UCSD-AML1 (cell line): ENCODE measurements at regions not wholly inside any gene's neighbourhood (a gene's known extent, or its start where the extent isn't known, plus 50 kb on each side); places are given as distances from the start of the nearest gene placed in this dataset.
"Not testable (repeated sequence)": the region's sequence is repeated elsewhere in the genome, so short reads cannot be mapped to it uniquely, and the experiment has no call there.

Experiments used
- DNase-seq: peaks from one replicate; lab custom pipeline; 2025; ENCODE audit not compliant: unreplicated experiment; lab: John Stamatoyannopoulos, UW

DNA sequence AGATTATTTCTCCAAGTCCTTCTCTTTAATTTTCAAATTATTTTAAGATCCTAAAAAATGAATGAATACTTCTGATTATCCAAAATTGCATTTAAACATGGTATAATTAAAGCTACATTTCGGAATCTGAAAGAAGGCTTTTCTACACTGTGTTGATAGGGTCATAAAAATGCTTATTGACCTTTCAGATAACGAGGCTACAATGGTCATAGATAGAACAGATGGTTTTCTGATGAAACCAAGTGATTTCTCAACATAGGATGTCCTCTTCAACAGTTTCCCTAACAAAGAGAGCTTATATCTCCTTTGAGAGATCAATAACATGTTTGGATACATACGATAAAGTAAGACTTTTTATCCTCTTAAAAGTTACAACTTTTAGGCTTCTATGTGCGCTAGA, 201.1 kb downstream of the PTH2R start:
- DNase-seq = no peak

GRCh38 chr2:208608122-208608835, 201.7 kb downstream of the PTH2R start:
- no peak for DNase-seq

- DNase-seq = no peak
These were observed 202.7 kb downstream of the PTH2R start for GRCh38 chr2:208609166-208609804.

- DNase-seq = not testable (repeated sequence)
These were observed 209.1 kb downstream of the PTH2R start for GRCh38 chr2:208615675-208616074.

DNA sequence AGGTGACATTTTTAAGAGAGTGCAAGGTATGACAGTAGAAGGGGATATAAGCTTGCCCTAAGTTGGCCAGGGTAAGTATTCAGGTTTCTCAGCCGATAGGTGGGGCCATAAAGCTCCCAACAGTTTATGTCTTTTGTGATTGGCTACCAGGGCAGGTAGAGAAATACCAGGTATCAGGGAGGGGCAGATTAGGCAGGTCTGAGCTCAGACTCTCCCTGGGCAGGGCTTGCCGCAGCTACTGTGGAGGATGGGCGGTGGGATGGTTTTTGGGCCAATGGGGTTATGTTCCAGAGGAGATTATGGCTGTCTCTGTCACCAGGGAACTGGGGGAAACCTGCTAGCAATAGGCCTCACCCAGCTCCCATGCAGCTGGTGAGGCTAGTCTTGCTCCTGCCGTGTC, 211.6 kb downstream of the PTH2R start:
- DNase-seq = no peak

DNA sequence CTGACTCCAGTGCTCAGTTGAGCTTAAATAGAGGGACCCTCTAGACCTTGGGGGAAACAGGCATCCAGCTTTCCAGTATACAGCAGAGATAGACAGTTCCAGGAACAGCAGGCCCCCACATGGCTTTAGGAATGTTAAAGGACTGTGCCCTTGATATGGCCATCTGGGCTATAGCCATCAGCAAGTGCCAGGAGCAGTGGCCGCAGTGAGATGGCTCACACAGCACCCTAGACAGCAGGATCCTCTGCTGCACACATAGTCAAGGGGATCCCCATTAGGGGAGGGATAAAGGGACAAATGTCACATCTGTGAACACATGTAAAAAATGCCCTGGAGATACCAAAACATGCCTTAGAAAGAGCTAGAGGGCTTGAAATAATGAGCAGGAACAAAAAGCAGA, 213.4 kb downstream of the PTH2R start:
- DNase-seq = no peak

DNA sequence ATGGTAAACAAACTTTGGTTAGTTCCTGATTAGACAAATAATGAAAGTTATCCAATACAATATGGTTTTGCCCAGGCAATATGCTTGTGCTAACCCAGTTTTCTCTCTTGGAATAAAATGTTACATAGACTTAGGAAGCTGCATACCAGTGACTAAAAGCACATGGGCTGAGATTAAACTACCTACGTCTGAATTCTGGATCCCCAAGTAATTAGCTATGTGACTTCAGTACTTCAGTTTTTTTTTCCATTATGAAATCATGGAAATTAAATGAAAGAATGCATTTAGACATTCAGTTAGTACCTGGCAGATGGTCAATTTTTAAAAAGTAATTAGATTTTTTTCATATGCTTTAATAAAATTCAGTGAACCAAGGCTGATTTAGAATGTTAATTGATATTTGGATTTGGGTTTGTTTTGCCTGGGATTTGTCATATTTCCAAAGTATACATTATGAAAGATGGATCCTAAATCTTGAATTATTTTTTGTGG, 213.9 kb downstream of the PTH2R start:
- DNase-seq = no peak

DNA sequence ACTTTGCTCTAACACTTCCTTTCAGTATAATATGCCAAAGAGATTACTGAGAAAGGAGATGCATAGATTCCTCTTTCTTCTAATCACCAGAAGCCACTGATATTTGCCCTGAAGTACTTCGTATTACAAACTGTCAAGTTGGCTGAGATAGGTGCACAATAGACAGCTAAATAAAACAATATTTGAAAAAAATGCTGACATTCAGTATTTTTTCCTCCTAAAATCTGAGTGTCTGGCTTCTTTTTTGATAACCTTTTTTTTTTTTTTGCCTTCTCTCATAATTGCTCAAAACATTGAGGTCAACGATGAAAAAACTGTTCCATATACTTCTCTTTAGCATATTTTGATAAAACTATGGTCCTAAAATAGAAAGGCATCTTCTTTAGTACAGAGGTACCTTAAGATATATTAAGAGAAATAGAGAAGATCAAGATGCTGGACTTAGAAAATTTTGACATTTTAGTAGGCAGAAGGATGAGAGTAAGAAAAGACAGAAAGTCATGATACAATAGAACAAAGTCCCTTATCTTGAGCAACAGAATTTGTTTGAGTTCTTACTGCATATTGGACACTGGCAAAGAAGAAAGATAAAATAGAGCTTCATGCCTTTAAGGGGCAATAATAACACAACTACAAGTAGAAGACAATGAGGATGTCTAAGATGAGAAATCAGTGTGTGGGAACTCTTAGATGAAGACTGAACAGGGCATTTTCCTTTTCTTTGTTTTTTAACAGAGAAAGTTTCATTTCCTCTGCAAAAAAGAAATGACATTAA, 220.7 kb downstream of the PTH2R start:
- no peak for DNase-seq

- no peak for DNase-seq
These were observed 221.3 kb downstream of the PTH2R start for GRCh38 chr2:208627916-208628315.

- DNase-seq = no peak
These were observed 231.5 kb downstream of the PTH2R start for GRCh38 chr2:208638059-208638458.

DNA sequence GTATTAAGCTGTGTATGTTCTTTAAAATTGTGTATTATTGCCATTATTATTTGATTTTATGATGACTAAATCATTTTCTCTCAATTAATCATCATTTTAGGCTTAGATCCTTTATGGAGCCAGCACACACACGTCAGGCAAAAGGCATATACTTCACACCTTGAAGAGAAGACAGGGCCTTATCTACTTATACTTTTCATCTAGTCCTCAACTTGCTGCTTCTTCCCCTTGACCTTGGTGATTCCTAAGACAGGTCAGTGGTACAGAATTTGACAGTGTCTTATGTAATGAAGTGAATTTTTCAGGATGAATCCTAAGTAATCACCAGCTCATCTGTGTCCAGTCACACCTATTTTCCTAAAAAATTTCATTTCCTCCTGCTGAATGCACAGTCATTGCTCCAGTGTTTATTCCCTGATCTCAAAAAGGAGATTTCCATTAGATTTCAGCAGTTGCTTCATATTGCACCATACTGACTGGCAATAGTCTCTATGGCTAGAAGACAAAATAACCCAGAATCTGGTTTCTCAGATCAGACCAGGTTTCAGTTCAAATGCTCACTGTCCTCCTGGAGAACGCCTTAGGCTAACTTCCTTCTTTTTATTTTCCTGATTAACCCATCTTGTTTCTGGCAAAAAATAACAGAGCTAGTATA, 235.7 kb downstream of the PTH2R start:
- DNase-seq = no peak

DNA sequence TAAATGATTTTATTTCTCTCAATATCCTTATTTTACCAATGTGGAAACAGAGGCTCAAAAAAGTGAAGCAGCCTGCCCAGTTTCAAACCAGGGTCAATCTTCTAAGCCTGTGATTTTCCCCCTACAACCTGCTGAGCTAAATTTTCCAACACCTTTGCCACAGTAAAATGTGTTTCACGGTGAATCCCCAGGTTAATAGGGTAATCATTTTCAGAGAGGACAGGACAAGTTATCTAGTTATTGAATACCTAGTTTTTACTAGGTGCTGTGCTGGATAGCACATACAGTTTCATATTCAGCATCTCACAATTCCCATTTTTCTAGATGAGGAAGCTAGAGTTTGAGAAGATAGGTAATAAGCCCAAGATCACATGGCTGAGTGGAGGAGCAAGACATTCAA, 236.6 kb downstream of the PTH2R start:
- DNase-seq = no peak

- no peak for DNase-seq
These were observed 238.6 kb downstream of the PTH2R start for GRCh38 chr2:208645226-208645625.

- DNase-seq = no peak
These were observed 241.8 kb downstream of the PTH2R start for GRCh38 chr2:208648368-208648767.

DNA sequence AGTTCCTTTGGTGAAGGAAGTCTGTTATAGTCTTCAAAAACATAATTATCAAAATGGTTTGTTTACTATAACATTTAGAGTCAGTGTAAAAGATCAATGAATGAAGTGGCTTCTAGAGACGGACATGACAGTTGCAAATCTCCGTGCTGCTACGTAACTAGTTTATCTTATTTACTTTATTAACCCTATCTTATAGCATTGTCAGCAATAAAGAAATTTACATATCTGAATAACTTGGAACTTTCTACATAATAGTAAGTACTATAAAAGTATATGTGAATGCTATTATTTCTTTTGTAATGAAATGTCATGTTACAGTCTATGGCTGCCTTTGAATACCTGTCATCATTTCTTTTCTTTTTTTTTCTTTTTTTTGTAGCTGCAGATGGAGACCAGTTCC, 246.8 kb downstream of the PTH2R start:
- DNase-seq = no peak

- no peak for DNase-seq
These were observed 247.5 kb downstream of the PTH2R start for GRCh38 chr2:208654056-208654455.

DNA sequence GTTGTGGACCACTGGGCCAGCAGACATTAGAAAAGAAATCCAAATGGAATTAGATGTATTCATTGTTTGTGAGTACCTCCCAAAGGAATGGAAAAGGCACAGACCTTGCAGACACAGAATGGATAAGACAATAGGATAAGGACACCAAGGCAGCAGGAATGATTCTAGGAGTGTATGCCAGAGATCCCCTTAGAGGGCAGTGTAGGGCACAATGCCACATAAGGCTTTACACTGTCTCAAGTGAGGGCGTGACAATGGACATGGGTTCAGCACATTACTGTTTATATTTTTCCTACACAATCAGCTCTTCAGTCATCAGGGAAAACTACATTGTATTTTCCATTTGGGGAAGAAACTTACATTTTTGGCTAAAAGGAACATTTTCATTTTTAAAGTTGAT, 250.9 kb downstream of the PTH2R start:
- no peak for DNase-seq

DNA sequence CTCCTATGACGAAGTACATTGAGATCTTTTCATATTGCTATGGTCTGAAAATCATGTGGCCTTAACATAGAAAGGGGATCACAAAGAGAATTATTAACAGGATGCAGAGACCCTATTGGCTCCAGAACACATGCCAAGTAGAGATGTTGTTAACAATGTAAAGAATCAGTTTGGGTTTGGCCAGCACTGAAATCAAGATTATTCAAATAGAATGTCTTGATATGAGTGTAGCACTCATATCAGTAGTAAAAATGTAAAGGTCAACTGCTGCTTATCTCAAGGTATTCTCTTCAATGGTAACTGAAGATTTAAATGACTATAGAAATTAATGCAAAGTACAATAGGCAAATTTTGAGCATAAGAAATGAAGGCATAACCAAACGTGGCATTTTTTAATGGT, 262.8 kb downstream of the PTH2R start:
- no peak for DNase-seq

GRCh38 chr2:208671284-208671683, 264.7 kb downstream of the PTH2R start:
- DNase-seq = no peak

- no peak for DNase-seq
These were observed 265.5 kb downstream of the PTH2R start for GRCh38 chr2:208671886-208672680.

GRCh38 chr2:208673631-208674030, 267.0 kb downstream of the PTH2R start:
- no peak for DNase-seq
